ENCODE measurements at regions not wholly inside any gene's neighbourhood (a gene's known extent, or its start where the extent isn't known, plus 50 kb on each side); places are given as distances from the start of the nearest gene placed in this dataset.
A peak's percentile ranks its signal among the peaks of the same experiment; 100 is the strongest.

DNA sequence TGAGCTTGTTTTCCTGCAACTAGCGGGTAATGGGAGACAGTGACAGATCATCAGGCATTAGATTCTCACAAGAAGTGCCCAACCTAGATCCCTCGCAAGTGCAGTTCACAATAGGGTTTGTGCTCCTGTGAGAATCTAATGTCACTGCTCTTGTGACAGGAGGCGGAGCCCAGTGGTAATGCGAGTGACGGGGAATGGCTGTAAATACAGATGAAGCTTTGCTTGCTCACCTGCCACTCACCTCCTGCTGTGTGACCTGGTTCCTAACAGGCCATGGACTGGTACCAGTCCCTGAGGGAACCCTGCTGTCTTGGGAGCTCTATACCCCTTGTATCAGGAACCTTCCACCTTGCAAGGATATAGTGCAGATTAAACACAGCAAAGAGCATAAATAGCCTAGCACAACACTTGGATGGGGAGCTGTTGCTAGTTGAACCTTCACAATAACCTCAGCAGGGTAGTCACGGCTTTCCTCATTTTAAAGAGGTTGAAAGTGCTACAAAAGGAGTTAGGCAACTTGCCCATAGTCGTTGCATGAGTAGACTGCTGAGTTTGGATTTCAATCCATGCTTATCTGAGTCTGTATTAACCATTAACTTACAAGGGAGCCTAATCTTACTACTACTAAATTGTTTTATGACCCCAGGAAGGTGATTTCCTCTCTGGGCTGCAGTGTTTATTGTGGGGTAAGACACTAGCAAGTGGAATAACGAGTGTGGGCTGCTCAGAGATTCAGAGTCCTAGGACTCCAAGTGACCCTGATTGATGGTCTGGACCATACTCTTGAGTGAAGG is 156.6 kb upstream of the ZFHX3 start:
- no peak for DNase-seq

DNA sequence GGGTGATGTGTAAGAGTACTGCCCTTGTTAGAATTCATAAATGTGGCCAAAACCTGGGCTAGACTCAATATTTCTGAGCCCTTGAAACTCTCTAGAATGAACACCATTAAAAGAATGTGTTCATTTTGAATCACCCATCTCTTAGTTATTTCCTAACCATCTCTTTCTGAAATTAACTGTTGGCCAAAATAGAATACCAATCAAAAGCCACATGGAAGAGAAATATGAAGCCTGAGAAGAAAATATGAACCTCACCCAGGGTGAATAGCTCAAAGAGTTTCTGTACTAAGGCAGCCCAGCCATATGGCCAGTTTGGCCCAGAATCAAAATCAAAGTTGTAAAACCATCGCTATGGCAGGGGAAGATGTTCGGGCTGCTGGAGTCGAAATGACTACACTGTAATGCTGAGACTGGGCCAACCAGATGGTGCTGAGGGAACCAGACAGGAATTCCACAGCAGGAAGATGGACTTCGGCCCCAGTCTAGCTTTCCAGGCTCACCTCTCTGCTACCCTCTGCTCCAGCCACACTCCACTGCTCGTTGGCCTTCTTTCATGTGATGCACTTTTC is 154.3 kb upstream of the ZFHX3 start:
- DNase-seq = no peak

DNA sequence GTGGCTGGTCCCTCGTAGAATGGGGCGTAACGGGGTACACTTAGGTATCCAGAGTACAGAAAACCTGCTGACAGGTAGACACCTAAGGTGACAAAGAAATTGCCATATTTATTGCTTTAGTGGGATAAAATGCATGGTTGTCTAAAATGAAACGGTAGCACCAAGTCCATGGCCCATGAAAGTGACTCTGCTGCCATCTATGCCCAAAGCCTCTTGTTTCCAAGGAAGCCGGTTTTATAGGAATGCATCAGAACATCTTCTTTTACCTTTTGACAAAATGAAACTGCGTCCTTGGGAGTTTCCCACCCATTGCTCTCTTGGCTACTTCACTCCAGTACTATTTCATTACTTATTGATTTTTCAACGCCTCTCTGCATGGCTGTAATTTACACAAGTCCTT is 151.3 kb upstream of the ZFHX3 start:
- no peak for DNase-seq

DNA sequence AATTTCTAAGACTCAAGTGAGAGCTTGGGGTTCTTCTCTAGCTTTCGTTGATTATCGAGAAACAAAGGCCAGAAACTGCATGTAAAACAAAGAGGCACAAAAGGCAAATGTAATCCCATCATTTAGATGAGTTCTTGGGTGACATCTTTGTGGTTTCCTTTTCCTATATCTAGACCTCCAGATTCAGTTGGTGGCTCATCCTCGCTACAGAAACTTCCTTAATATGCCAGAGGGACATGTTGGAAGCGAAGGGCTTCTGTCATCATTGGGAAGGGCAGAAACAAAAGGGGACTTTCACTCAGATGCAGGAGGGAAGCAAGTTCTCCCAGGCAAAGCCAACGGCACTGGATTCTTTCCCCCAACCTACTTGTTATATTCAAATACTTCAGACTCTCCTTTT is 150.6 kb upstream of the ZFHX3 start:
- no peak for DNase-seq

DNA sequence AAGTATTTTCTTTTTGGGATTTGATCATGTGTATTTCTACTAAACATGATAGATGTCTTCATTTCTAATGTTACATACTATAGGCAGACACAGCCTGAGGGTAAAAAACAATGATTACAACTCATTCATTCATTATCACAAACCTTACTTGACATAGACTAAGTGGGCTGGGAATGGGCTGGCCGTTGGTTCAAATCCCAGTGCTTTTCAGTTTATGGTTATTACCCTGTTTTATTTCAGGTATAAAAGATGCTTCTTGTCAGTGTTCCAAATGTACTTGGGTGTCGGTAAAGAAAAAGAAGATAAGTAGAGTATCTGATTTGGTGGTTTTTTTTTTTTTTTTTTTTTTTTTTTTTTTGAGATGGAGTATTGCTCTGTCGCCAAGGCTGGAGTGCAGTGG is 149.7 kb upstream of the ZFHX3 start:
- no peak for DNase-seq

DNA sequence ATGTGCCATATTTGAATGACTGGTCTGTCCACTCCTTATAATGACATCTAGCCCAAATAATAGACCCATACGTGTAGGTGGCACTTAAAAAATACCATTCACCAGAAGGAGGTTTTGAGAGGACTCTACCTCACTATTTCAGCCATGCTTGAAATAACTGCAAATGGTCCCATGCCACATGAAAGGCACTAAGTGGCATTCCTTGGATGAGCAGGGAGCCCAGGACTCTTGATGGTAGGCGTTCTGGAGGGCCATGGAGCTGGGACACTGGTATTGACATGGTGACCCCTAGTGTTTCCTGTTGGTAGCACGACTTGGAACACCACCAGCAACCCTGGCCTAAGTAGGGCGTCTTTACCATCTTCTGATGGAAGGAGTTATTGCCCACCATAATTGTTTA is 148.7 kb upstream of the ZFHX3 start:
- DNase-seq = peak; percentile 3

DNA sequence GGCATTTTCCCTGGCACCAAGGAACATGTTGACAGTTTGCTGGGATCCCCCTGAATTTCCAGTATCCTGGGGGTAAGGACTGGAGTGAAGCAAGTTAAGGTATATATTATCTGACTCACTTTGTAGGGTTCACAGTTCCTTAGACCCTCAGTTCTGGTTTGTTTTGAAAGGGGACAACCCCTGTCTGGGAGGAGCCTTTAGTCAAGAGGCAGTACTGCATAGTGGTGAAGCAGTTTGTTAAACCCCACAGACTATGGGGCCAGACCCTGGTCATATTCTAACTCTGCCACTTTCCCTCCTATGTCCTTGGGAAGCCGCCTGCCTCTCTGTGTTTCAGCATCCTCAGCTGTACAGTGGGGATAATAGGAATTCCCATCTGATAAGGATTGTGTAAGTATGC is 145.5 kb upstream of the ZFHX3 start:
- no peak for DNase-seq

DNA sequence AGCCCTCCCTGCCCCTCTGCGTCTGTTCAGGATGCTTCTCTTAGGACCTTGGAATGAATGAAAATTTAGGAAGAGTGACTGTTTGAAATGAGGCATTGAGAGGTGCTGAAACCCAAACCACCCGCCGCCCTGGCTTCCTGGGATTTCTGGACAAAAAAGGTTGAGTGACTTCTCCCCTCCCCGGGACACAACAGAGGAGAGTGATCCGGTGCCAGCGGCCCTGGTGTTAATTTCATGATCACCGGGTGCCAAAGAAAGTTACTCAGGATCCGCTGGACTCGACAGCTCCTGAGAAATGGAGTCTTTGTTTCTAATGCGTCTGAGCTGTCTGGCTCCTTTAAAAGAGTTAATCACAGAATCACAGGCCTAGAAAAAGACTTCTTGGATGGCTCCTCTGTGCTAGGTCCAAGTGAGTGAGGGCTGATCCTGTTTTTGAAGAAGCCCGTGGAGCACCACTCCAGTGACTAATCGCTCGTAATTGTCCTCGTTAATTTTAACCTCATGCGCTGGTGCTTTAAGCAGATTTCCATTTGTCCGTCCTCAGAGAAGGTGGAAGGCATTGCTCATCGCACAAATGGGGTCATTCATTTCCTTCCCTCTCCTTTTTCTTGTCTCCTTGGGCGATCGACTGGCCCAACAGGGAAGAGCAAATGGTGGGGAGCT is 144.4 kb upstream of the ZFHX3 start:
- DNase-seq = no peak

DNA sequence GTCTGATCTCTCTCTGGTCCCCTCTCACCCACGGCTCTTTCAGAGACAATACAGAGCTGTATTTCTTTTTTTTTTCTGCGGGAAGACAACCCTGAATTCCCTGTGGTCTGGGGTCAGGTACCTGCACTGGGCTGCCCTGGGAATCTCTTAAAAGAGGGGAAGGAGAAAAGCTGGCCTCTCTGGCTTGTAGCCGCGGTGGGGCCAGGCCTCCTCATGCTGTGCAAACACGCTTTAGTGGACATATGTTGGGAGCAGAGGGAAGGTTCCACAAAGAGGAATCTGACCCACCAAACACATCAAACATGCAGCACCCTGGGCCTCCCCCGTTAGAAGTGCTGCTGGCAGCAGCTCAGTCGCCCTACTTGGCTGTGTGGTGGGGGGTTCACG is 143.7 kb upstream of the ZFHX3 start:
- no peak for DNase-seq

DNA sequence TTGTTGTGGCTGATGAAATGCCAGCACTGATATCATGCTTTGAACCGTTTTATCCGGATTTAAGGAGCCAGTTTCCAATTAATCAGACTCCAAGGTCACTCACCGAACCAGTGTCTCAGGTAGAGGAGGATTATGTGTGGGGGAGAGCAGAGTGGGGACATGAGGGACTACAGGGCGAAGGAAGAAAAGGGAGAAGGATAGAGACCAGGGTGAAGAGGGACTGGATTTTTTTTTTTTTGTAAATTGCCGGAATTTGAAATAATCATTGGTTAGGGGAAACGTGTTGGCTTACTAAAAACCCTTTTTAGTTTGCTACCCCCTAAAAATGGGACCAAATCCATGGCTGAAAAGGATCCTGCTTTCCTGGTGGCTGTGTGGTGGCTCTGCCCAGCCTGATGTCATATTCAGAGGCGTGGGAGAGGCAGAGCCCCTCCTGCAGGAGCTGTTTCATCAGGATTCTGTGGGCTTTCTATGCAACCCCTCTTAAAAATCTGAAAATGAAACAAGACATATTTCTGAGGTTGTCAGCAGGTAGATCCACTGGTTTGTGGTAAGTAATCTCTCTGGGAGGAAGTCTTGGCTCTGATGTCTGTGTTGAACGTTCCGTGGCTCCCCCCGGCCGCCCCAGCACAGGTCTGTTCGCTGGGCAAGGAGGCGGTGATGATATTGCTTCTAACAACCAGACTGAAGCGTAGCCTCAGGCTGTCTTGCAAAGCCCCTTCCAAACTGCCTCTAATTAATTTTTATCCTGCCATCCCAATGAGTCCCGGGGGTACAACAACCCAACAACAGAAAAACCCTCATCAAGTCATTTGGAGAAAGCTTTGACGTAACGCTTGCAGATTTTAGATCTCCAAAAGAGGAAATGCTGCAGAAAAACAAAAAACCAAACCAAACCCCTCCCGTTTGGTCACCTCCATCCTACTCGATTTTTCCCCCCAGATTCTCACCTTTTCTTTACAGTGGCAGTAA is 143.0 kb upstream of the ZFHX3 start:
- DNase-seq = no peak

DNA sequence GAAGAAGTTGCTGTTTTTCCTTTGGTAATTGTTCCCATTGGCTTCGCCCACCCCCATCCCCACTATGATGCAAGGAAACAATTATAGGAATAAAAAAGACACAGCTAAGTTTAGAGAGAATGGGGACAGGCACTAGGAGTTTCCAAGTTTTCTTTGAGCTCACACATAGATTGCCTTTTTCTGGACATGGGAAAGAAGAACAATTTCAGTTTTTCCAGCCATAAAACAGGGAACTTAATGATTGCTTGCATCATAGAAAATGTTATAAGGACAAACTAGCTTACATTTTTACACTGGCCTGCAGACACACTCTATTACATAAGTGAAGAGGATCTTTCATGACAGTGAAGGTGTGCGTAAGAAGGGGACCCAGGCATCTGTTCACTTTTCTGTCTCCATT is 142.3 kb upstream of the ZFHX3 start:
- no peak for DNase-seq

DNA sequence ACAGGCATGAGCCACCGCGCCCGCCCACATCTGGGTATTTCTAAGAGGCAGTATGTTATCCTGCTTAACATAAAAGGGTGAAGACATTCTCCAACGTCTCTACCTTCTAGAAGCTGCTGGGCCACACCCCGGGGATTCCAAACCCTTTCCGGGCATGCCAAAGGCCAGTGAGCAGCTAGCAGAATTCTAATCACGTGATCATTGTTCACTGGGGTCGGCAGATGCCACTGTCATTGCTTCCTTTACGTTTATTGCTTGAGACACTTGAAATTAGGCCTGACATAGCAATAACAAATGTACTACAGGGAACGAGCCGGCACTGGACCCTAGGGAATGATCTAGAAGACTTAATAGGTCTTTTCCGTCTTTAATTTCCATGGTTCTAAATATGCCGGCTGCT is 141.2 kb upstream of the ZFHX3 start:
- no peak for DNase-seq

DNA sequence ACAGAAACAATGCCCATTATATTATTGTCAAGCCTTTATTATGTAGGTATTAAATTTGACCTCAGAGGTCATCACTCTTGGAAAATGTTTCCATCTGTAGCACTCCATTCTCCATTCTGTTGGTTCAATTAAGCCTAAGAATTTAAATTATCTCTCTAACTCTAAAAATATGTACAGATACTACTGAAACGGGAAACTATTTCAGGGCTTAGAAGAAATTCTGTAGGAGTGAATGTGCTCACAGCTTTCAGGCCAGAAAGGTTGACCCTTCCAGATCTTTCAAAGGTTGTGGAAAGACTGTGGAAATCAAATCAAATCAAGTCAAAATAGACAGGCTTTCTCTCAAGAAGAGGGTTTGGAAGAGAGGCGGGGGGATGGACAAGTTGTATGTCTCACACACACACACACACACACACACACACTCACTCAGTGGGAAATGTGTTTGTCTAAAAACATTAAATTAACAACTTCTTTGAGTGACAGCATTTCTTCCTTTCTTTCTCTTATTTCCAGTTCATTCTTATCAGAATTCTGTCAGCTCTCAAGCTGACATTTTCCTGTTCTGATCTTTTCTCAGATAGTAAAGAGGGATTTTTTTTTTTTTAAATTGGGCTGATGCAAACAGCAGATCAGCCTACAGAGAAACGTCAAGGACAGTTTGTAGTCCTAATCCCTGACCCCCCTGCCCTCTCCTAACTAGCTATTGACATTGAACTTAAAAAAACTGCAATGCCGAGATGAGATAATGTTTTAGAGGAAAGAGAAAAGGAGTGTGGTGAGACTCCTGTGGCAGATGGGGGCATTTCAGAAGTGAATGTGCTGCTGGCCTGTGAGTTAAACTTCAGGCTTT is 139.0 kb upstream of the ZFHX3 start:
- no peak for DNase-seq

DNA sequence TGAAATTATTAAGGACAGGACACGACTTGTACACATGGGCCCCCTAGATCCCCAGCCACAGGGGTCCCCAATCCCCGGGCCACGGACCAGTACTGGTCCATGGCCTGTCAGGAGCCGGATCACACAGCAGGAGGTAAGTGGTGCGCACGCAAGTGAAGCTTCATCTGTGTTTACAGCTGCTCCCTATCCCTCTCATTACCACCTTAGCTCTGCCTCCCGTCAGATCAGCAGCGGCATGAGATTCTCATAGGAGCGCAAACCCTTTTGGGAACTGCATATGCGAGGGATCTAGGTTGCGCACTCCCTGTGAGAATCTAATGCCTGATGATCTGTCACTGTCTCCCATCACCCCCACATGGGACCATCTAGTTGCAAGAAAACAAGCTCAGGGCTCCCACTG is 137.8 kb upstream of the ZFHX3 start:
- no peak for DNase-seq

DNA sequence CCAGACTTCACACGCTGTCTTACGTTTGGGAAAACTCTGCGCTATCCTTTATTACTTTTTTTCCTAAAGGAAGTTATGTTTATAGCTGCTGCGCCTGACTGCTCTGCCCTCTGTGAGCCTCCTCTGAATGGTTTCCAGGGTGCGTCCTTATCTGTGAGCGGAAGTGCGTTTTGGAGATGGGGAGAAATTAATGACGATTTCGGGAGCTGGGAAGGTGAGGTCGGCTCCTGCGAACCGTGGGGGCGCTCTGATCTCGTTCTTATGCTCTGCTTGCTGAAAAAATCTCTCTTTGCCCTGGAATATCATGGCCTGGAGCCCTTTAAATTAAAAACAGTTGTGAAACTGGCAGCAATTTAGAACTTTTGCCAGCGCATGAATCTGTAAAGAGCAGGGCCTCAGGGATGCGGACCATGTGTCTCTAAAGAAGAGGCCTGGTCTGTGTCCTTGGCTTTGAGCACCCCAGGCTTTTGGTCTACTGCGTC is 135.7 kb upstream of the ZFHX3 start:
- no peak for DNase-seq

DNA sequence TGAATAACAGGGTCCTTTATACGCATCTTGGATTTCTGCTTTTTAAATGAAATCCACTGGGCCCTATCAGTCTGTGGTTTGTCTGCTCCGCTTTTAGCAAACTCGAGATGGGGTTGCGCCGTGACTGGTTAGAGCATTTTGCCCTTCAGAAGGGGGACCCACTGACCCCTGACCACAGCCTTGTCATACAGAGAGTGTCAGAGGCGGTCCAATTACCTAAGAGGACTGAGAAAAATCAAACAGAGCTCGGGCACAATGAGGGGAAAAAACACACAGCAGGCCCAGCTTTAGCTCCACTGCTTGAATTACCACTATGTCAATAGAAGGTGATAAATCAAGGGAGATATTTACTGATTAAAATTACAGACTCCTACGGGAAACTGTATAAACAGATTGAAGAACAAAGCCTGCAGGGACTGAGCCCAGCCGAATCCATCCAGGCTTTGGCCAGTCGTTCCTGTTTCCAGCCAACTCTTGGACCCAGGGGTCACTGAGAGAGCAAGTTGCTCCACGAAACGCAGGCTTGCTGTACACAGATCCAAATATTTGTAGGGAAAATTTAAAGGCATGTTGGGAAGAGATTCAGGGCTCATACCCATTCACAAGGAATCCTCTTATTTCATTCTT is 131.9 kb upstream of the ZFHX3 start:
- no peak for DNase-seq

DNA sequence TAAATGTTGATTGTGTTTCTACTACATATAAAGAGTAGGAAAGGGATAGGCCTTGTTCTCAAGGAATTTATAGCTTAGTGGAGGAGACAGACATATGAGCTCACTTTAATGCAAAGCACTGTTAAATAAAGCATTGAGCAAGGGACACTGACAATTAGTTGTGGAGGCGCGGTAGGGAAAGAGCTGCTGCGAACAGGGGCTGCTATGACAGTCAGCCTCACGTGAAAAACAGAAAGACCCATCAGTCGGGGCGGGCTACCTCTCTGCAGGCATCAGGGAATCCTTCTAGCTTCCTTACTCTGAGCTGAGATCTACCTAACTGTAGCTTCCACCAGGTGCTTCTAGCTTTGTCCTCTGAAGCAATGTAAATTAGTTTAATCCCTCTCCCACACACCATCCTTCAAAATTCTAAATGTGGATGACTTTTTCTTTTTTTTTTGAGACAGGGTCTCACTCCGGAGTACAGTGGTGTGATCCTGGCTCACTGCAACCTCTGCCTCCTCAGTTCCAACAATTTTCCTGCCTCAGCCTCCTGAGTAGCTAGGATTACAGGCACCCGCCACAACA is 129.9 kb upstream of the ZFHX3 start:
- no peak for DNase-seq

DNA sequence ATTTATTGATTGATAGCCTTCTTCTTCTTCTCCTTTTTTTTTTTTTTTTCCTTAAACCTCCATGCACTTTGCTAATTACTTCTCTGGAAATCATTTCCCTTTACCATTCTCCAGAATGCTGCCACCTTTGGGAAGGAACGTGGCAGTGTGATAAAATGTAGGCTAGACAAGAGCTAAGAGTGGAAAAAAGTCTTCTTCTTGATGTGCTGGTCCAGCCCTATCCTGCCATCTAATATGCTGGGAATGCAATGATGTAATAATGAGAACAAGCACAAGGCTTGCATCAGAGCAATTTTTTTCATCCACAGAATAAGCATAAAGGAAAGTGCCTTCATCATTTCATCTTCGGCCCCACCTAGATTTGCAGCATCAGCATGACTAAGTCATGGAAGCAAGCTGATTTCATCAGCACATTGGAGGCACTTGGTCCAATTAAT is 128.7 kb upstream of the ZFHX3 start:
- no peak for DNase-seq

DNA sequence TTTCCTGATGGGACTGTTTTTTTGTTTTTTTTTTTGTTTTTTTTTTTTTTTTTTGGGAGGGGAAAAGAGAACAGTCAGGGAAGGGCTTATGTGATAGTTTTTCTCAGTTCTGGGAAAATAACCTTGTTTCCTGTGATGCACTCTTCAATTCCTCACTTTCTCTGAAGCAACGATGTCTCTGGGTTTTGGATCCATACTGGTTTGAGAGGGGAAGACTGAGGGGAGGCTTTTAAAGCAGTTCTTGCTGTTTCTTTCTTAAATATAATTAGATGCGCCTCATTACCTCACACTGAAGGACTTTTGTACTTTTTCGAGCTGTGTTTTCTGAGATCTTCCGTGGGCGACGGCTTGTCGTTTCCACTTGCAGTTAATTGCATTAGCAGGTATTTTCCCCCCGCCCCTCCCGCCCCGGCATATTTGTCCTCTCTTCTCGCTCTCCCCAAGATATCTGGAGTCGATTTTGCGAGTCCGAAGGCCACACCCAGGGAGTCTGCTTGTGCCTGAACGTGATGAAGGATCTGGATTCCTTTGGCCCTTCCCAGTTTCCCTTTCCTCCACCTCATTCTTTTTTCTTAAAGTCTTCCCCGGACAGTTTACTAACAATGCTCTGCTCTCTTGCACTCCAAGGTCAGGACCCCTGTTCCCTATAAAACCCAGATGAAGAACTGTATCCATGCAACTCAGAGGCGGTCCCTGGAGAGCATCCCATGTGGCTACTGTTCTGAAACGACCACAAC is 125.2 kb upstream of the ZFHX3 start:
- DNase-seq = no peak

DNA sequence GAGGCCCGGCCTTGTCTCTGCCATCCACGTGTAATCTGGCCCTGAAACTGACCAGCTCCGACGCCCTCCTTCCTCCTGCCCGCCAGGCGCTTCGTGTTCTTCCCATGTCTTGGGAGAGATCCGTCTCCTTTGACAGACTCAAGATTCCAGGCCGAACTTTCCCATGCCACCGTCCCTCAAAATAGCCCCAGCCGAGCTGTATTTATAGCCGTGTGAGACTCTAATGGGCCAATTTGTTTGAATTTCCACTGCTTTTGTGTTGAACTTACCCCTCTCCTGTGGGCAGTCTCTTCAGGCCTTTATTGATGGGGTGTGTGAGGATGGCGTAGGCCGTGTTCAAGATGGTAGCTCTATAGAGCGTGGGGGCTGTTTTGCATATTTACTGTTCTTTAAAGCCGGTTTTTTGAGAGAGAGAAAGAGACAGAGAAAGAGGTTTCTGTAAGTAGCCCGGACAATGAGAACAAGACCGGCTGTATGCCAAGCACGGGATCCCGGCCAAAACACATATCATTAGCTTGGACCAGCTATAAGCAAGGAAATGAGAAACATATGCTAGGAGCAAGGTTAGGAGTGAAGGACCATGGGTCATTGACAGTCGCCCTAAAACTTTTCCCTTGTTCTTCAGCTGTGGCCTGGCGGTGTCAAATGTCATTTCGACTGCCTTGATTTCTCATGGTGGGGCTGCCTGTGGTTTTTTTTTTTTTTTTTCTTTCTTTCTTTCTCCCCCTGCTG is 124.5 kb upstream of the ZFHX3 start:
- DNase-seq = no peak
